Activated naive CD8-positive, alpha-beta T cell treated with anti-CD3 and anti-CD28 coated beads for 36 hours (primary cell): ENCODE measurements at regions not wholly inside any gene's neighbourhood (a gene's known extent, or its start where the extent isn't known, plus 50 kb on each side); places are given as distances from the start of the nearest gene placed in this dataset.
"Not testable (repeated sequence)": the region's sequence is repeated elsewhere in the genome, so short reads cannot be mapped to it uniquely, and the experiment has no call there.

Experiments used
- DNase-seq: peaks from one replicate; pipeline ENCODE4 v3.0.0; 2021
- H3K27ac Mint-ChIP-seq: one replicate; pipeline ENCODE4 v1.8.0; 2022; ENCODE audit warnings: mild to moderate bottlenecking, moderate library complexity, mixed read lengths
- H3K27me3 Mint-ChIP-seq: one replicate; pipeline ENCODE4 v1.8.0; 2022; ENCODE audit warnings: mild to moderate bottlenecking, mixed read lengths
- H3K36me3 Mint-ChIP-seq: one replicate; pipeline ENCODE4 v1.8.0; 2021; ENCODE audit warnings: mild to moderate bottlenecking, mixed read lengths
- H3K4me1 Mint-ChIP-seq: one replicate; pipeline ENCODE4 v1.8.0; 2021; ENCODE audit warnings: mixed read lengths
- H3K4me3 Mint-ChIP-seq: one replicate; pipeline ENCODE4 v1.8.0; 2022; ENCODE audit warnings: mild to moderate bottlenecking, moderate library complexity, mixed read lengths
- H3K9me3 Mint-ChIP-seq: one replicate; pipeline ENCODE4 v1.8.0; 2022; ENCODE audit warnings: mixed read lengths

GRCh38 chr2:56047136-56047535 is 123.6 kb upstream of the EFEMP1 start:
- Mint-ChIP-seq H3K27ac (no peak overlapping the region), H3K4me3 (no peak overlapping the region), H3K9me3 (no peaks in the 10 kb centered on the region), H3K4me1 (no peaks in the 10 kb centered on the region), H3K36me3 (no peaks in the 10 kb centered on the region), H3K27me3 (no peaks in the 10 kb centered on the region)
- no peak for DNase-seq

DNA sequence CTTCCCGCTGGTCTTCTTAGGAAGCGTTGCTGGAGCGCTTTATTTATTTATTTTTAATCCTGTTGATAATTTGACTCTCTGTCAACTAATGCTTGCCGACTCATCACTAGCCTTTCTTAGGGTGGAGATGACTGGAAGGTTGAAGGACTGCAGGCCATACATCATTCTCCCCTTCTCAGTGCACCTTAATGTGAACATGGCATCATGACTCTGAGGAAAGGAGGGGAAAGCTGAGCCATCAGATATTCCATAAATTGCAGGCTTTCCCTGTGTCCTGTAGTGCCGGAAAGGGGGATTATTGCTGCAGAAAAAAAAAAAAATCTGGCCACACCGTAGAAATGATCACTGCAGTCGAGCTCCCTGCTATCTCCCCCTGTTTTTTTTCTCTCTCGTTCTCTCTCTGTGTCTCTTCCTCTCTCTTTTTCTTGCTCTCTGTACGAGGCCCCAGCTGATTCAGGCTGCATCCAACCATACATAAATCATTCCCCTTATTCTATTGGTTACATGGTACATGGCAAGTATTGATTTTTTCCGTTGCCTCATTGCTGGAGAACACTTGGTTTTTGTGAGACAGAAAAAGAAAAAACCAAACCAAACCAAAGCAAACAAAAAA is 125.8 kb upstream of the EFEMP1 start:
- H3K9me3 Mint-ChIP-seq, result no peaks in the 10 kb centered on the region
- H3K4me3 Mint-ChIP-seq, result no peak overlapping the region

GRCh38 chr2:56053679-56054078 is 130.1 kb upstream of the EFEMP1 start:
- no peak for DNase-seq
- no peaks in the 10 kb centered on the region for H3K36me3 Mint-ChIP-seq
- H3K4me1 Mint-ChIP-seq, result no peaks in the 10 kb centered on the region
- no peaks in the 10 kb centered on the region for H3K27me3 Mint-ChIP-seq
- no peak overlapping the region for H3K4me3 Mint-ChIP-seq
- H3K9me3 Mint-ChIP-seq, result peaks cover 3% of the 10 kb centered on the region
- H3K27ac Mint-ChIP-seq, result no peak overlapping the region

More for the DNA sequence above, 125.8 kb upstream of the EFEMP1 start:
- Mint-ChIP-seq H3K27me3 (no peaks in the 10 kb centered on the region), H3K4me1 (no peaks in the 10 kb centered on the region), H3K36me3 (no peaks in the 10 kb centered on the region), H3K27ac (no peak overlapping the region)
- DNase-seq, result no peak

DNA sequence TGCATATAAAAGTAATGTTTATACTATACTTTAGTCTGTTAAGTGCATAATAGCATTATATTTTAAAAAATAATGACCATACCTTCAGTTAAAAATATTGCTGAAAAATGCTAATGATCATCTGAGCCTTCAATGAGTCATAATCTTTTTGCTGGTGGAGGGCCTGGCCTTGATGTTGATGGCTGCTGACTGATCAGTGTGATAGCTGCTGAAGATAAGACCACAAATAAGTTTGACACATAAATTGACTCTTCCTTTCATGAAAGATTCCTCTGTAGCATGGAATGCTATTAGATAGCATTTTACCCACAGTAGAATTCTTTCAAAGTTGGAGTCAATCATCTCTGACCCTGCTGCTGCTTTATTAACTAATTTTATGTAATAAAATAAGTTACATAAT is 128.4 kb upstream of the CCDC85A start:
- no peak for DNase-seq
- Mint-ChIP-seq H3K9me3 (peaks cover 6% of the 10 kb centered on the region), H3K4me1 (no peaks in the 10 kb centered on the region), H3K27me3 (no peaks in the 10 kb centered on the region), H3K36me3 (no peaks in the 10 kb centered on the region), H3K27ac (no peak overlapping the region), H3K4me3 (no peak overlapping the region)

DNA sequence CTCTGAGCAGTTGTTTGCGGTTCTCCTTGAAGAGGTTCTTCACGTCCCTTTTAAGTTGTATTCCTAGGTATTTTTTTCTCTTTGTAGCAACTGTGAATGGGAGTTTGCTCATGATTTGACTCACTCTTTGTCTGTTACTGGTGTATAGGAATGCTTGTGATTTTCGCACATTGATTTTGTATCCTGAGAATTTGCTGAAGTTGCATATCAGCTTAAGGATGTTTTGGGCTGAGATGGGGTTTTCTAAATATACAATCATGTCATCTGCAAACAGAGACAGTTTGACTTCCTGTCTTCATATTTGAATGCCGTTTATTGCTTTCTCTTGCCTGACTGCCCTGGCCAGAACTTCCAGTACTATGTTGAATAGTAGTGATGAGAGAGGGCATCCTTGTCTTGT is 122.5 kb upstream of the CCDC85A start:
- not testable (repeated sequence) for H3K4me3 Mint-ChIP-seq, H3K27ac Mint-ChIP-seq, DNase-seq, H3K4me1 Mint-ChIP-seq, H3K36me3 Mint-ChIP-seq, H3K27me3 Mint-ChIP-seq
- peaks cover 18% of the 10 kb centered on the region for H3K9me3 Mint-ChIP-seq

DNA sequence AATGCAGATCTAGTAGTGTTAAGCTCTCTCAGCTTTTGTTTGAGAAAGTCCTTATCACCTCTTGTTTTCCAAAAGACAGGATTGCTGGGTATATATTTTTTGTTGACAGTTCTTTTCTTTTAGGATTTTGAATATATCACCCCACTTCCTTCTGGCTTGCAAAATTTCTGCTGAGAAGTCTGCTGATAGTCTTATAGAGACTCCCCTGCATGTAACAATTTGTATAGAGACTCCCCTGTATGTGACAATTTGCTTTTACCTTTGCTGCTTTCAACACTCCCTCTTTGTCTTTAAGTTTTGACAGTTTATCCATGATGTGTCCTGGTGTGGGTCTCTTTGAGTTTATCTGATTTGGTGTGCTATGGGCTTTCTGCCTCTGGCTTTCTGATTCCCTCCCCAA is 115.0 kb upstream of the CCDC85A start:
- no peaks in the 10 kb centered on the region for H3K4me1 Mint-ChIP-seq
- H3K9me3 Mint-ChIP-seq, result peaks cover 2% of the 10 kb centered on the region
- H3K27ac Mint-ChIP-seq, result no peak overlapping the region
- peaks cover 3% of the 10 kb centered on the region for H3K27me3 Mint-ChIP-seq
- H3K4me3 Mint-ChIP-seq, result no peak overlapping the region
- no peaks in the 10 kb centered on the region for H3K36me3 Mint-ChIP-seq
- DNase-seq, result no peak

DNA sequence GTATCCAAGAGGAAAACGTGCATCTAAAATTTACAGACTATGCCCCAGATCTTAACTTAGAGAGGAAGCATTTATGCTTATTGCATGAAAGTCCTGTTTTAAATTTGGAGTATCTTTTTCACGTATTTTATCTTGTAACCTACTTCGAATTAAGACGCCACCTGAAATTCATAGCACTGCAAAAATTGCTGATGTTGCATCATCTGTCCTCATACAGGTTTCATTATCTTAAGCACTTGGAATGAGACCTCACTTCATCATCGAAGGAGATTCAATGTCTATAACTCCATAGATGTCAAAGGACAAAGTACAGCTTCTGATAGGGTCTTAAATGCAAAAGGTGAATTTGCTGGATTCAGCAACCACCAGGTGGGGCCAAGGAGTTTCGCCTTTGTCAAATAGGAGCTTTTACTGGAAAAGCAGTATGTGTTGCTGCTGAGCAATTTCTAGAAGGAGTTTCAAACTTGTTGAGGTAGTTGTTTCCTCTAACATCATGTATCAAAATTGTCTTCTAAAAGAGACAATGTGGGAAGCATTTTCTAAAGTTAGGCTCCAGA is 106.4 kb upstream of the CCDC85A start:
- no peak overlapping the region for H3K4me3 Mint-ChIP-seq
- no peaks in the 10 kb centered on the region for H3K36me3 Mint-ChIP-seq
- H3K4me1 Mint-ChIP-seq, result no peaks in the 10 kb centered on the region
- no peaks in the 10 kb centered on the region for H3K27me3 Mint-ChIP-seq
- peak; percentile 1 for DNase-seq
- peaks cover 2% of the 10 kb centered on the region for H3K9me3 Mint-ChIP-seq
- H3K27ac Mint-ChIP-seq, result no peak overlapping the region

DNA sequence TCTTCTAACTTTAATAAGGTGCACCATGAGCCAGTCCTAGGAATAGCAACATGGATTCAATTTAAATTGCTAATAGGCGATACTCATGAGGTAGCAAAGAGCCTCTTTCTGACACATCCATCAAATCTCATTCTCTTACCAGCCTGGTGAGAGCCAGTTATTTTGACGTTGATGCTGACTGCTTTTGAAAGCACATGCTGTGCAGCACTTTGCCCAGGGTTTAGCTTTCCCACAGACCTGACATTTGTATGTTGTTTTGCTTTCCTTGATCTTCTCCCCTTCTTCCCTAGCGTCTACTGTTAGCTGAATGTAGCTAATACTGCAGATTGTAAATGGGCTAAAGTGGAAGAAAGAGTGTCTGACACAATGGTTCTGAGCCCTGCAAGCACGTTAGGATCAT is 101.1 kb upstream of the CCDC85A start:
- no peaks in the 10 kb centered on the region for H3K4me1 Mint-ChIP-seq
- H3K36me3 Mint-ChIP-seq, result no peaks in the 10 kb centered on the region
- no peak for DNase-seq
- H3K27me3 Mint-ChIP-seq, result no peaks in the 10 kb centered on the region
- no peak overlapping the region for H3K4me3 Mint-ChIP-seq
- peaks cover 2% of the 10 kb centered on the region for H3K9me3 Mint-ChIP-seq
- H3K27ac Mint-ChIP-seq, result no peak overlapping the region

GRCh38 chr2:56084111-56084901 is 99.5 kb upstream of the CCDC85A start:
- Mint-ChIP-seq H3K4me3 (no peak overlapping the region), H3K27ac (no peak overlapping the region), H3K9me3 (peaks cover 2% of the 10 kb centered on the region), H3K4me1 (no peaks in the 10 kb centered on the region), H3K36me3 (no peaks in the 10 kb centered on the region), H3K27me3 (no peaks in the 10 kb centered on the region)
- no peak for DNase-seq

- Mint-ChIP-seq H3K4me1 (no peaks in the 10 kb centered on the region), H3K36me3 (no peaks in the 10 kb centered on the region), H3K27ac (no peak overlapping the region), H3K9me3 (peaks cover 2% of the 10 kb centered on the region), H3K4me3 (no peak overlapping the region), H3K27me3 (no peaks in the 10 kb centered on the region)
- no peak for DNase-seq
Measured at GRCh38 chr2:56086336-56086735, 97.5 kb upstream of the CCDC85A start.

DNA sequence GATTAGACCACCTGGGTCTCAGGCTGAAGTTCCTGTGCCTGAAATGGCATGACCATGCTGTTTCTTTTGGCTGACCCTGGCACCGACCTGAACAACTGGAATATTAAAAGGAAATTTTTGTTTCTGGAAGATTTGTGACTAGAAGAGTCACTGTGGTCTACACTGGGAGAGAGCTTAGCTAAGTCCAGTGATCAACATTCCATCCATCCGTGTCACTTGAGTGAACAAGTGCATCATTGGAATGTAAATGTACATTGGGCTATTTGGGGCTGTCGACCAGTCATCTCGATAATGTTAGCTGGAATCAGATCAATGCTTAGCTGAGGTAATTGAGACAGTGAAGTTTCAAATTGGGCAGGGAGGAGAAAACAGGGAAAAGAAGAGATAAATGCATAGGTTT is 95.4 kb upstream of the CCDC85A start:
- no peaks in the 10 kb centered on the region for H3K36me3 Mint-ChIP-seq
- no peaks in the 10 kb centered on the region for H3K27me3 Mint-ChIP-seq
- no peak overlapping the region for H3K27ac Mint-ChIP-seq
- DNase-seq, result no peak
- no peak overlapping the region for H3K4me3 Mint-ChIP-seq
- no peaks in the 10 kb centered on the region for H3K4me1 Mint-ChIP-seq
- no peaks in the 10 kb centered on the region for H3K9me3 Mint-ChIP-seq

- H3K27ac Mint-ChIP-seq, result no peak overlapping the region
- no peaks in the 10 kb centered on the region for H3K9me3 Mint-ChIP-seq
Measured at GRCh38 chr2:56089931-56090330, 93.9 kb upstream of the CCDC85A start.

DNA sequence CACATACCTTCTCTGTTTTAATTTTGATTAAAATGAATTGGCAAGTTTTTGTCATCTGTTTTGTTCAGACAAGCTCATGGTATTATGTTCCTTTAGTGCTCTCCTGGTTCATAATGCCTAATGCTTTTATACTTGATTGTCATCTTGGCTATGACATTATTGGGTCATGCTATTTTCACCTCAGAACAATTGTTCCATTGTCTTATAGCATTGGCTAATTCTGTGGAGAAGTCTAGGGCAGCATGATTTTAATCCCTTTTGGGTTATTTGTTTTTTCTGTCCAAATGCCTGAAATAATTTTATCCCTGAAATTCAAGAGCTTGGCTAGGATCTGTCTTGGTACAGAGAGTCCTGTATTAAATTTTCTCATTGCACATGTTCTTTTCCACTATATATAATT is 83.8 kb upstream of the CCDC85A start:
- H3K27ac Mint-ChIP-seq, result no peak overlapping the region
- no peak for DNase-seq
- H3K4me3 Mint-ChIP-seq, result no peak overlapping the region
- no peaks in the 10 kb centered on the region for H3K4me1 Mint-ChIP-seq
- H3K9me3 Mint-ChIP-seq, result peaks cover 2% of the 10 kb centered on the region
- H3K27me3 Mint-ChIP-seq, result no peaks in the 10 kb centered on the region
- H3K36me3 Mint-ChIP-seq, result no peaks in the 10 kb centered on the region

More at GRCh38 chr2:56089931-56090330, 93.9 kb upstream of the CCDC85A start:
- no peaks in the 10 kb centered on the region for H3K27me3 Mint-ChIP-seq
- DNase-seq, result no peak
- H3K36me3 Mint-ChIP-seq, result no peaks in the 10 kb centered on the region
- no peaks in the 10 kb centered on the region for H3K4me1 Mint-ChIP-seq
- no peak overlapping the region for H3K4me3 Mint-ChIP-seq

DNA sequence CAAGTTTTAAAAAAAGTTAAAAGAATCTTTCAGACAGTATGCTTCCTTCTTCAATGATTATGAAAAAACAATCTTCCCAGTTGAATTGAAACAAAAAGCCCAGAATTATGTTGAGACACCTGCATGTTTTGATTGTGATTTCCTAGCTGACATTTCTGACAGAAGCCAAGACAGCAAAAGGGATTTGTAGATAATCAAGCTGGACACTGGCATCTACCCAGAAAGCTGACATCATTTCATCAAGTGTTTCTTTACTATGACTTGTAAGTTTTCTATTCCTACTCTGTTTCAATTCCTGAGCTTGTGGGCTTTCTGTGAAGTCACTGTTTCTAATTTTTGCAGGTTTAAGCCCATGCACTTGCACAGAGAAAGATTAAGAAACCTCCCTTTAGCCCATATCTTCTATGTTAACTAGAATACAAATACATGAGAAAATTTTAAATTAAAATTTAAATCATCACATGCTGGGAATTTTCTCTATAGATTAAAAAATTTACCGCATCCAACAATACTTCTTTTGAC is 82.9 kb upstream of the CCDC85A start:
- no peaks in the 10 kb centered on the region for H3K4me1 Mint-ChIP-seq
- H3K9me3 Mint-ChIP-seq, result peaks cover 2% of the 10 kb centered on the region
- H3K27ac Mint-ChIP-seq, result no peak overlapping the region
- H3K4me3 Mint-ChIP-seq, result no peak overlapping the region
- peaks cover 3% of the 10 kb centered on the region for H3K27me3 Mint-ChIP-seq
- no peaks in the 10 kb centered on the region for H3K36me3 Mint-ChIP-seq
- no peak for DNase-seq

- H3K36me3 Mint-ChIP-seq, result no peaks in the 10 kb centered on the region
- peaks cover 3% of the 10 kb centered on the region for H3K27me3 Mint-ChIP-seq
- H3K4me3 Mint-ChIP-seq, result no peak overlapping the region
- H3K27ac Mint-ChIP-seq, result no peak overlapping the region
- peaks cover 2% of the 10 kb centered on the region for H3K9me3 Mint-ChIP-seq
- DNase-seq, result no peak
- H3K4me1 Mint-ChIP-seq, result no peaks in the 10 kb centered on the region
Measured at GRCh38 chr2:56102098-56102497, 81.7 kb upstream of the CCDC85A start.

GRCh38 chr2:56102866-56103265 is 80.9 kb upstream of the CCDC85A start:
- no peak for DNase-seq
- Mint-ChIP-seq H3K4me3 (no peak overlapping the region), H3K9me3 (no peaks in the 10 kb centered on the region), H3K4me1 (no peaks in the 10 kb centered on the region), H3K36me3 (no peaks in the 10 kb centered on the region), H3K27ac (no peak overlapping the region), H3K27me3 (peaks cover 7% of the 10 kb centered on the region)
